ENCODE measurements at regions not wholly inside any gene's neighbourhood (a gene's known extent, or its start where the extent isn't known, plus 50 kb on each side); places are given as distances from the start of the nearest gene placed in this dataset.
"Not testable (repeated sequence)": the region's sequence is repeated elsewhere in the genome, so short reads cannot be mapped to it uniquely, and the experiment has no call there.

GRCh38 chr4:23412701-23413100 is 477.1 kb downstream of the PPARGC1A start:
- Histone ChIP-seq H3K36me3 (ENCODE audit: insufficient read depth, low read length) (no peaks in the 10 kb centered on the region), H3K4me2 (ENCODE audit: low read depth, low read length, poor library complexity, severe bottlenecking) (no peak overlapping the region), H3K4me1 (ENCODE audit: low read length) (no peaks in the 10 kb centered on the region)

GRCh38 chr4:23408913-23409312 is 480.9 kb downstream of the PPARGC1A start:
- not testable (repeated sequence) for H3K9ac ChIP-seq (ENCODE audit: low read length); H3K79me2 ChIP-seq (ENCODE audit: low read length); H3K4me3 ChIP-seq (ENCODE audit: low read length); H3K9me3 ChIP-seq (ENCODE audit: low read length); H3K9me2 ChIP-seq (replicated peaks; ENCODE audit: insufficient read depth, low read length); DNase-seq; H3K4me2 ChIP-seq (ENCODE audit: low read depth, low read length, poor library complexity, severe bottlenecking); H4K20me1 ChIP-seq (ENCODE audit: insufficient read depth, low read depth, low read length); H3K4me1 ChIP-seq (ENCODE audit: low read length); H3K27me3 ChIP-seq (ENCODE audit: low read length); H2AFZ ChIP-seq (ENCODE audit: low read length); H3K27ac ChIP-seq (ENCODE audit: low read length); H3K36me3 ChIP-seq (ENCODE audit: insufficient read depth, low read length)

More at GRCh38 chr4:23412701-23413100, 477.1 kb downstream of the PPARGC1A start:
- Histone ChIP-seq H2AFZ (ENCODE audit: low read length) (no peak overlapping the region), H3K79me2 (ENCODE audit: low read length) (no peaks in the 10 kb centered on the region), H3K27me3 (ENCODE audit: low read length) (no peaks in the 10 kb centered on the region), H3K9me2 (replicated peaks; ENCODE audit: insufficient read depth, low read length) (no peaks in the 10 kb centered on the region), H4K20me1 (ENCODE audit: insufficient read depth, low read depth, low read length) (no peaks in the 10 kb centered on the region), H3K9me3 (ENCODE audit: low read length) (no peaks in the 10 kb centered on the region), H3K9ac (ENCODE audit: low read length) (no peak overlapping the region), H3K4me3 (ENCODE audit: low read length) (no peak overlapping the region), H3K27ac (ENCODE audit: low read length) (no peak overlapping the region)
- no peak for DNase-seq

GRCh38 chr4:23401572-23401971 is 488.3 kb downstream of the PPARGC1A start:
- Histone ChIP-seq H3K36me3 (ENCODE audit: insufficient read depth, low read length) (no peaks in the 10 kb centered on the region), H3K4me2 (ENCODE audit: low read depth, low read length, poor library complexity, severe bottlenecking) (no peak overlapping the region), H3K4me3 (ENCODE audit: low read length) (no peak overlapping the region), H2AFZ (ENCODE audit: low read length) (no peak overlapping the region), H3K9ac (ENCODE audit: low read length) (no peak overlapping the region), H3K9me3 (ENCODE audit: low read length) (no peaks in the 10 kb centered on the region), H3K79me2 (ENCODE audit: low read length) (no peaks in the 10 kb centered on the region), H4K20me1 (ENCODE audit: insufficient read depth, low read depth, low read length) (no peaks in the 10 kb centered on the region), H3K9me2 (replicated peaks; ENCODE audit: insufficient read depth, low read length) (no peaks in the 10 kb centered on the region), H3K27me3 (ENCODE audit: low read length) (no peaks in the 10 kb centered on the region), H3K27ac (ENCODE audit: low read length) (no peak overlapping the region), H3K4me1 (ENCODE audit: low read length) (no peaks in the 10 kb centered on the region)
- DNase-seq: no peak

- Histone ChIP-seq H3K79me2 (ENCODE audit: low read length) (no peaks in the 10 kb centered on the region), H3K27ac (ENCODE audit: low read length) (no peak overlapping the region), H4K20me1 (ENCODE audit: insufficient read depth, low read depth, low read length) (no peaks in the 10 kb centered on the region), H3K9me2 (replicated peaks; ENCODE audit: insufficient read depth, low read length) (no peaks in the 10 kb centered on the region), H2AFZ (ENCODE audit: low read length) (no peak overlapping the region), H3K4me3 (ENCODE audit: low read length) (no peak overlapping the region), H3K27me3 (ENCODE audit: low read length) (no peaks in the 10 kb centered on the region), H3K36me3 (ENCODE audit: insufficient read depth, low read length) (no peaks in the 10 kb centered on the region), H3K9ac (ENCODE audit: low read length) (no peak overlapping the region), H3K4me2 (ENCODE audit: low read depth, low read length, poor library complexity, severe bottlenecking) (no peak overlapping the region), H3K9me3 (ENCODE audit: low read length) (no peaks in the 10 kb centered on the region), H3K4me1 (ENCODE audit: low read length) (no peaks in the 10 kb centered on the region)
- DNase-seq: no peak
Observed at GRCh38 chr4:23392860-23393458, 496.9 kb downstream of the PPARGC1A start.

- Histone ChIP-seq H4K20me1 (ENCODE audit: insufficient read depth, low read depth, low read length) (no peaks in the 10 kb centered on the region), H3K4me1 (ENCODE audit: low read length) (no peaks in the 10 kb centered on the region), H2AFZ (ENCODE audit: low read length) (no peak overlapping the region), H3K36me3 (ENCODE audit: insufficient read depth, low read length) (no peaks in the 10 kb centered on the region), H3K27ac (ENCODE audit: low read length) (no peak overlapping the region), H3K9me2 (replicated peaks; ENCODE audit: insufficient read depth, low read length) (0 out of 2 replicates have a peak, but pooled peaks cover 3% of the 10 kb centered on the region), H3K4me2 (ENCODE audit: low read depth, low read length, poor library complexity, severe bottlenecking) (no peak overlapping the region), H3K4me3 (ENCODE audit: low read length) (no peak overlapping the region), H3K9ac (ENCODE audit: low read length) (no peak overlapping the region), H3K79me2 (ENCODE audit: low read length) (no peaks in the 10 kb centered on the region), H3K27me3 (ENCODE audit: low read length) (no peaks in the 10 kb centered on the region), H3K9me3 (ENCODE audit: low read length) (no peaks in the 10 kb centered on the region)
- DNase-seq: no peak
Observed at GRCh38 chr4:23390246-23390645, 499.6 kb downstream of the PPARGC1A start.

- no peak overlapping the region for H3K27ac ChIP-seq (ENCODE audit: low read length)
- no peak overlapping the region for H3K4me2 ChIP-seq (ENCODE audit: low read depth, low read length, poor library complexity, severe bottlenecking)
- H3K36me3 ChIP-seq (ENCODE audit: insufficient read depth, low read length): no peaks in the 10 kb centered on the region
- no peak overlapping the region for H3K9ac ChIP-seq (ENCODE audit: low read length)
- DNase-seq: no peak
- no peaks in the 10 kb centered on the region for H3K9me3 ChIP-seq (ENCODE audit: low read length)
- H3K27me3 ChIP-seq (ENCODE audit: low read length): no peaks in the 10 kb centered on the region
- H3K4me3 ChIP-seq (ENCODE audit: low read length): no peak overlapping the region
- 0 out of 2 replicates have a peak, but pooled peaks cover 3% of the 10 kb centered on the region for H3K9me2 ChIP-seq (replicated peaks; ENCODE audit: insufficient read depth, low read length)
- H4K20me1 ChIP-seq (ENCODE audit: insufficient read depth, low read depth, low read length): no peaks in the 10 kb centered on the region
- H2AFZ ChIP-seq (ENCODE audit: low read length): no peak overlapping the region
- H3K4me1 ChIP-seq (ENCODE audit: low read length): no peaks in the 10 kb centered on the region
- no peaks in the 10 kb centered on the region for H3K79me2 ChIP-seq (ENCODE audit: low read length)
Observed at GRCh38 chr4:23388699-23389395, 501.0 kb downstream of the PPARGC1A start.

- Histone ChIP-seq H3K27me3 (ENCODE audit: low read length) (no peaks in the 10 kb centered on the region), H2AFZ (ENCODE audit: low read length) (no peak overlapping the region), H3K27ac (ENCODE audit: low read length) (no peak overlapping the region), H3K79me2 (ENCODE audit: low read length) (no peaks in the 10 kb centered on the region), H3K9ac (ENCODE audit: low read length) (no peak overlapping the region), H3K4me3 (ENCODE audit: low read length) (no peak overlapping the region), H3K9me2 (replicated peaks; ENCODE audit: insufficient read depth, low read length) (0 out of 2 replicates have a peak, but pooled peaks cover 3% of the 10 kb centered on the region), H3K9me3 (ENCODE audit: low read length) (no peaks in the 10 kb centered on the region), H3K36me3 (ENCODE audit: insufficient read depth, low read length) (no peaks in the 10 kb centered on the region), H4K20me1 (ENCODE audit: insufficient read depth, low read depth, low read length) (no peaks in the 10 kb centered on the region), H3K4me1 (ENCODE audit: low read length) (no peaks in the 10 kb centered on the region), H3K4me2 (ENCODE audit: low read depth, low read length, poor library complexity, severe bottlenecking) (no peak overlapping the region)
- DNase-seq: no peak
Observed at GRCh38 chr4:23388255-23388654, 501.6 kb downstream of the PPARGC1A start.

- Histone ChIP-seq H3K9me2 (replicated peaks; ENCODE audit: insufficient read depth, low read length) (0 out of 2 replicates have a peak, but pooled peaks cover 3% of the 10 kb centered on the region), H3K4me2 (ENCODE audit: low read depth, low read length, poor library complexity, severe bottlenecking) (no peak overlapping the region), H2AFZ (ENCODE audit: low read length) (no peak overlapping the region), H3K27me3 (ENCODE audit: low read length) (no peaks in the 10 kb centered on the region), H3K79me2 (ENCODE audit: low read length) (no peaks in the 10 kb centered on the region), H3K27ac (ENCODE audit: low read length) (no peak overlapping the region), H3K9me3 (ENCODE audit: low read length) (no peaks in the 10 kb centered on the region), H3K4me3 (ENCODE audit: low read length) (no peak overlapping the region), H3K36me3 (ENCODE audit: insufficient read depth, low read length) (no peaks in the 10 kb centered on the region), H4K20me1 (ENCODE audit: insufficient read depth, low read depth, low read length) (no peaks in the 10 kb centered on the region), H3K9ac (ENCODE audit: low read length) (no peak overlapping the region), H3K4me1 (ENCODE audit: low read length) (no peaks in the 10 kb centered on the region)
- DNase-seq: no peak
Observed at GRCh38 chr4:23384741-23385140, 505.1 kb downstream of the PPARGC1A start.
